ENCODE measurements at regions not wholly inside any gene's neighbourhood (a gene's known extent, or its start where the extent isn't known, plus 50 kb on each side); places are given as distances from the start of the nearest gene placed in this dataset.

- TF ChIP-seq, protein P1, sequence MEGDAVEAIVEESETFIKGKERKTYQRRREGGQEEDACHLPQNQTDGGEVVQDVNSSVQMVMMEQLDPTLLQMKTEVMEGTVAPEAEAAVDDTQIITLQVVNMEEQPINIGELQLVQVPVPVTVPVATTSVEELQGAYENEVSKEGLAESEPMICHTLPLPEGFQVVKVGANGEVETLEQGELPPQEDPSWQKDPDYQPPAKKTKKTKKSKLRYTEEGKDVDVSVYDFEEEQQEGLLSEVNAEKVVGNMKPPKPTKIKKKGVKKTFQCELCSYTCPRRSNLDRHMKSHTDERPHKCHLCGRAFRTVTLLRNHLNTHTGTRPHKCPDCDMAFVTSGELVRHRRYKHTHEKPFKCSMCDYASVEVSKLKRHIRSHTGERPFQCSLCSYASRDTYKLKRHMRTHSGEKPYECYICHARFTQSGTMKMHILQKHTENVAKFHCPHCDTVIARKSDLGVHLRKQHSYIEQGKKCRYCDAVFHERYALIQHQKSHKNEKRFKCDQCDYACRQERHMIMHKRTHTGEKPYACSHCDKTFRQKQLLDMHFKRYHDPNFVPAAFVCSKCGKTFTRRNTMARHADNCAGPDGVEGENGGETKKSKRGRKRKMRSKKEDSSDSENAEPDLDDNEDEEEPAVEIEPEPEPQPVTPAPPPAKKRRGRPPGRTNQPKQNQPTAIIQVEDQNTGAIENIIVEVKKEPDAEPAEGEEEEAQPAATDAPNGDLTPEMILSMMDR (conservative IDR thresholded peaks at IDR 0.05; ENCODE audit: low read length) = no peak
- TF ChIP-seq EZH2phosphoT487 (IDR thresholded peaks at IDR 0.05; ENCODE audit: borderline replicate concordance, low read depth, low read length) = no peak
Measured at GRCh38 chr14:83568141-83568540, 1961.8 kb upstream of the FLRT2 start.

All from OCI-LY7 (cell line).